Chondrocyte (in vitro differentiated cells): ENCODE measurements at regions not wholly inside any gene's neighbourhood (a gene's known extent, or its start where the extent isn't known, plus 50 kb on each side); places are given as distances from the start of the nearest gene placed in this dataset.

Source experiments
- DNase-seq: peaks from one replicate; pipeline ENCODE4 v3.0.0; 2021; ENCODE audit warnings: mixed read lengths, low spot score
- H3K27ac Mint-ChIP-seq: one replicate; pipeline ENCODE4 v1.8.0; 2021; ENCODE audit warnings: mild to moderate bottlenecking, moderate library complexity, mixed read lengths; ENCODE audit not compliant: unreplicated experiment
- H3K27me3 Mint-ChIP-seq: 2 replicates; pipeline ENCODE4 v1.8.0; 2021; ENCODE audit warnings: low read depth, mixed read lengths
- H3K36me3 Mint-ChIP-seq: 2 replicates; pipeline ENCODE4 v1.8.0; 2021; ENCODE audit warnings: low read depth, mixed read lengths
- H3K4me1 Mint-ChIP-seq: 2 replicates; pipeline ENCODE4 v1.8.0; 2021; ENCODE audit warnings: low read depth, mild to moderate bottlenecking, mixed read lengths
- H3K4me3 Mint-ChIP-seq: one replicate; pipeline ENCODE4 v1.8.0; 2021; ENCODE audit warnings: mild to moderate bottlenecking, moderate library complexity, mixed read lengths; ENCODE audit not compliant: unreplicated experiment
- H3K9me3 Mint-ChIP-seq: 2 replicates; pipeline ENCODE4 v1.8.0; 2021; ENCODE audit warnings: low read depth, mixed read lengths
- CTCF ChIP-seq: fragments of 200-600 bp; sonication (generic); IDR thresholded peaks from 2 replicates; pipeline ENCODE4 v1.5.0; 2021; ENCODE audit warnings: antibody characterized with exemption, mild to moderate bottlenecking, moderate library complexity

DNA sequence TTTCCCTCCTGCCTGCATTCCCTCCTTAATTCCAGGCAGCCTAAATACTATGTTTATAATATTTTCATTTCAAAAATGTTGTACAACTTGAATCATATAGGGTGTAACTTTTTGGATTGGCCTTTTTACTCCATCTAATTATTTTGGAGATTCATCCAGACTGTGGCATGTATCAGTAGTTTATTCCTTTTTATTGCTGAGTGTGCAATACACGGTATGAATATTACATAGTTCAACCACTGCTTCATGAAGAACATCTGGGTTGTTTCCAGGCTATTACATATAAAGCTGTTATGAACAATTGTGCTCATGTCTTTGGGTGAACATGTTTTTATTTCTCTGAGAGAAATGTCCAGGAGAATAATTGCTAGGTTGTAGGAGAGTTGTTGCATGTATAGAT is 253.5 kb upstream of the SLC35B3 start:
- H3K9me3 Mint-ChIP-seq = peaks cover 4% of the 10 kb centered on the region
- H3K27me3 Mint-ChIP-seq = peaks cover 7% of the 10 kb centered on the region
- no peak overlapping the region for H3K4me3 Mint-ChIP-seq
- no peak for DNase-seq
- H3K36me3 Mint-ChIP-seq = no peaks in the 10 kb centered on the region
- H3K27ac Mint-ChIP-seq = no peak overlapping the region
- H3K4me1 Mint-ChIP-seq = no peaks in the 10 kb centered on the region
- no peak for TF ChIP-seq CTCF

DNA sequence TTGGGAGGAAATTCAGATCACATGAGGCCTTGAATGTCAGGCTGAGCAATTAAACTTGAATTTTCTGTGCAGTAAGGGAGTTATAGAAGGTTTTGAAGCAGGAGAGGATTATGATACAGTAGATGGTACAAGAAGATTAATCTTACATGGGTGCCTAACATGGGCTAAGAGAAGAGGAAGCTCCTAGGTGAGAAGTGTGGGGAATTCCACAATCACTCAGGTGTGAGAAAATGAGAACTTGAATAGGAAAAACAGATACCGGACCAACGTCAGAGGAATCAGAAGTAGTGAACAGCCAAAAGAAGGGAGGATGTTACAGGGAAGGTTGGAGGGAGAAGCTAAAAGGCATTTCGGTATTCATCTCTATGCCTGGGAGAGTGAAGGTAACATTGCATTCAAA is 250.7 kb upstream of the SLC35B3 start:
- no peaks in the 10 kb centered on the region for H3K9me3 Mint-ChIP-seq
- no peak for TF ChIP-seq CTCF
- H3K4me3 Mint-ChIP-seq = no peak overlapping the region
- peaks cover 7% of the 10 kb centered on the region for H3K27me3 Mint-ChIP-seq
- H3K36me3 Mint-ChIP-seq = no peaks in the 10 kb centered on the region
- no peaks in the 10 kb centered on the region for H3K4me1 Mint-ChIP-seq
- no peak for DNase-seq
- no peak overlapping the region for H3K27ac Mint-ChIP-seq

- H3K27me3 Mint-ChIP-seq = peaks cover 5% of the 10 kb centered on the region
- no peak for DNase-seq
- H3K4me3 Mint-ChIP-seq = no peak overlapping the region
- H3K27ac Mint-ChIP-seq = no peak overlapping the region
- TF ChIP-seq CTCF = no peak
- no peaks in the 10 kb centered on the region for H3K9me3 Mint-ChIP-seq
- no peaks in the 10 kb centered on the region for H3K4me1 Mint-ChIP-seq
- no peaks in the 10 kb centered on the region for H3K36me3 Mint-ChIP-seq
These were observed 247.9 kb upstream of the SLC35B3 start for GRCh38 chr6:8683204-8683603.

GRCh38 chr6:8679823-8680222 is 244.5 kb upstream of the SLC35B3 start:
- Mint-ChIP-seq H3K9me3 (no peaks in the 10 kb centered on the region), H3K36me3 (no peaks in the 10 kb centered on the region), H3K27ac (no peak overlapping the region), H3K4me3 (no peak overlapping the region), H3K27me3 (no peaks in the 10 kb centered on the region), H3K4me1 (no peaks in the 10 kb centered on the region)
- TF ChIP-seq CTCF = no peak
- no peak for DNase-seq

DNA sequence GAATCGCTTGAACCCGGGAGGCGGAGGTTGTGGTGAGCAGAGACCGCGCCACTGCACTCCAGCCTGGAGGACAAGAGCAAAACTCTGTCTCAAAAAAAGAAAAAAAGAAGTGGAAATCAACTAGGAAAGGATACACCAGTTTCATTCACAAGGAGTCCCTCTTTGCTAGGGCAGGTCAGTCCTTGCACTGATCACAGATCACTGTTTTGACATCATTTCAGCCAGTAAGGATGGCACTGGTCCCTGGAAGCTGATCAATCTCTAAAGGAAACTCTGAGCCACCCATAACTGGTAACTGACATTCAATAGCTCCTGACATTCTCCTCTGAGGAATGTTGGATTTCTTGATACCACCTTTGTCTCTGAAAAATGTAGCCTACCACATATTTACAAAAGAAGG is 243.1 kb upstream of the SLC35B3 start:
- no peak for TF ChIP-seq CTCF
- no peak for DNase-seq
- H3K9me3 Mint-ChIP-seq = no peaks in the 10 kb centered on the region
- H3K27me3 Mint-ChIP-seq = no peaks in the 10 kb centered on the region
- H3K4me1 Mint-ChIP-seq = no peaks in the 10 kb centered on the region
- no peak overlapping the region for H3K4me3 Mint-ChIP-seq
- no peak overlapping the region for H3K27ac Mint-ChIP-seq
- no peaks in the 10 kb centered on the region for H3K36me3 Mint-ChIP-seq
